KMS-11 (cell line): ENCODE measurements at regions not wholly inside any gene's neighbourhood (a gene's known extent, or its start where the extent isn't known, plus 50 kb on each side); places are given as distances from the start of the nearest gene placed in this dataset.
"Not testable (repeated sequence)": the region's sequence is repeated elsewhere in the genome, so short reads cannot be mapped to it uniquely, and the experiment has no call there.

Experiments
- H2AFZ ChIP-seq: fragments of 200-600 bp; sonication (generic); 2 replicates; pipeline ENCODE4 v1.6.1; 2016; ENCODE audit warnings: antibody characterized with exemption, mixed run types, low read depth
- H3K27ac ChIP-seq: fragments of 200-600 bp; sonication (generic); 2 replicates; pipeline ENCODE4 v1.6.1; 2016; ENCODE audit warnings: mild to moderate bottlenecking, mixed run types
- H3K27me3 ChIP-seq: fragments of 200-600 bp; sonication (generic); 2 replicates; pipeline ENCODE4 v1.6.1; 2017; ENCODE audit warnings: mild to moderate bottlenecking, low read depth, mixed run types, moderate library complexity; ENCODE audit not compliant: insufficient read depth
- H3K36me3 ChIP-seq: fragments of 200-600 bp; sonication (generic); 2 replicates; pipeline ENCODE4 v1.6.1; 2017; ENCODE audit warnings: mild to moderate bottlenecking, mixed run types; ENCODE audit not compliant: insufficient read depth
- H3K4me1 ChIP-seq: fragments of 200-600 bp; sonication (generic); 2 replicates; pipeline ENCODE4 v1.6.1; 2016; ENCODE audit warnings: mild to moderate bottlenecking, low read depth, mixed run types; ENCODE audit not compliant: poor library complexity, severe bottlenecking
- H3K4me2 ChIP-seq: fragments of 200-600 bp; sonication (generic); 2 replicates; pipeline ENCODE4 v1.7.0; 2016; ENCODE audit warnings: mild to moderate bottlenecking, mixed run types
- H3K4me3 ChIP-seq: fragments of 200-600 bp; sonication (generic); IDR thresholded peaks from 2 replicates; pipeline ENCODE4 v1.6.1; 2017; ENCODE audit warnings: low read depth, low read length, mixed read lengths; ENCODE audit not compliant: insufficient read depth
- H3K79me2 ChIP-seq: fragments of 200-600 bp; sonication (generic); 2 replicates; pipeline ENCODE4 v1.6.1; 2016; ENCODE audit warnings: low read depth, mixed run types; ENCODE audit not compliant: insufficient read depth
- H3K9ac ChIP-seq: fragments of 200-600 bp; sonication (generic); 2 replicates; pipeline ENCODE4 v1.6.1; 2016; ENCODE audit warnings: mild to moderate bottlenecking, mixed run types
- H4K20me1 ChIP-seq: fragments of 200-600 bp; sonication (generic); 2 replicates; pipeline ENCODE4 v1.6.1; 2016; ENCODE audit warnings: mild to moderate bottlenecking, mixed run types; ENCODE audit not compliant: insufficient read depth
- TF ChIP-seq, protein P1 (sequence below): fragments of 200-600 bp; sonication (generic); conservative IDR thresholded peaks from 2 replicates; pipeline ENCODE4 v1.6.1; 2017; ENCODE audit warnings: low read depth, mild to moderate bottlenecking, antibody characterized with exemption, low read length, moderate library complexity, mixed read lengths

- no peak overlapping the region for H2AFZ ChIP-seq
- no peak overlapping the region for H3K4me3 ChIP-seq
- no peaks in the 10 kb centered on the region for H4K20me1 ChIP-seq
- H3K79me2 ChIP-seq, result no peaks in the 10 kb centered on the region
- H3K27ac ChIP-seq, result no peak overlapping the region
- no peak overlapping the region for H3K9ac ChIP-seq
- H3K27me3 ChIP-seq, result no peaks in the 10 kb centered on the region
- H3K4me1 ChIP-seq, result no peaks in the 10 kb centered on the region
- TF ChIP-seq, protein P1, sequence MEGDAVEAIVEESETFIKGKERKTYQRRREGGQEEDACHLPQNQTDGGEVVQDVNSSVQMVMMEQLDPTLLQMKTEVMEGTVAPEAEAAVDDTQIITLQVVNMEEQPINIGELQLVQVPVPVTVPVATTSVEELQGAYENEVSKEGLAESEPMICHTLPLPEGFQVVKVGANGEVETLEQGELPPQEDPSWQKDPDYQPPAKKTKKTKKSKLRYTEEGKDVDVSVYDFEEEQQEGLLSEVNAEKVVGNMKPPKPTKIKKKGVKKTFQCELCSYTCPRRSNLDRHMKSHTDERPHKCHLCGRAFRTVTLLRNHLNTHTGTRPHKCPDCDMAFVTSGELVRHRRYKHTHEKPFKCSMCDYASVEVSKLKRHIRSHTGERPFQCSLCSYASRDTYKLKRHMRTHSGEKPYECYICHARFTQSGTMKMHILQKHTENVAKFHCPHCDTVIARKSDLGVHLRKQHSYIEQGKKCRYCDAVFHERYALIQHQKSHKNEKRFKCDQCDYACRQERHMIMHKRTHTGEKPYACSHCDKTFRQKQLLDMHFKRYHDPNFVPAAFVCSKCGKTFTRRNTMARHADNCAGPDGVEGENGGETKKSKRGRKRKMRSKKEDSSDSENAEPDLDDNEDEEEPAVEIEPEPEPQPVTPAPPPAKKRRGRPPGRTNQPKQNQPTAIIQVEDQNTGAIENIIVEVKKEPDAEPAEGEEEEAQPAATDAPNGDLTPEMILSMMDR, result no peak
- no peak overlapping the region for H3K4me2 ChIP-seq
- H3K36me3 ChIP-seq, result no peaks in the 10 kb centered on the region
Observed at GRCh38 chr18:76616373-76616772, 121.3 kb upstream of the ZNF516 start.

DNA sequence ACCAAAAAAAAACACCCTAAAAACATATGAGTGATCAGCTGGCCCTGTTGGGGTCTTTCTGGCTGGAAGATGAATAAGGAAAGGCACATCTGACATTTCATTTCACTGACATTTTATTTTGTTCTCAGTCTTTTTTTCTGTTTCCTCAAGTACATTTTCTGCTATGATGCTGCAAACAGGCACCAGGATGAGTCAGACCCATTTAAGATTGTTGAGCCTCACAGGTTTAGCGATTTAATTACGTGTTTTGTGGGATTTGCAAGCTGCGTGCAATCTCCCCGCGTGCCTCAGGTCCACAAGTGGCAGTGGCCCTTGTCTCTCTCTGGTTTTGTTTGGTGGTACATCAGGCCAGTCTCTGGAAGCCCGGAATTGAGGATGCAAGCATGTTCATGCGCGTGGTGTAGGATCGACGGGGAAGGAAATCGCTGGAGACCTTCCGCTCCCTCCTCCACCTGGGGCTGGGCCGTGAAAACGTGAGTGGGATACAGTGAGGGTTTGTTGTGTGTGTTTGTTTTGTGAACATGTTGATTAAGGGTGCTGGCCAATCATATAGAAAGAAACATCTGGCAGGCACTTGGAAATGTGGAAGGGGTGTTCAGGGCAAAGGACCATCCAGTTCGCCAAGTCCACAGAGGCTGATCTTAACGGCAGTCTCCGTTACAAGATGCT is 120.2 kb upstream of the ZNF516 start:
- TF ChIP-seq, protein P1, result no peak
- Histone ChIP-seq H3K9ac (no peak overlapping the region), H3K27ac (no peak overlapping the region), H4K20me1 (no peaks in the 10 kb centered on the region), H2AFZ (no peak overlapping the region), H3K4me2 (no peak overlapping the region), H3K27me3 (no peaks in the 10 kb centered on the region), H3K79me2 (no peaks in the 10 kb centered on the region), H3K36me3 (no peaks in the 10 kb centered on the region), H3K4me1 (no peaks in the 10 kb centered on the region), H3K4me3 (no peak overlapping the region)

- Histone ChIP-seq H2AFZ (no peak overlapping the region), H3K4me3 (no peak overlapping the region), H3K4me2 (no peak overlapping the region), H3K36me3 (no peaks in the 10 kb centered on the region), H3K27ac (no peak overlapping the region), H3K9ac (no peak overlapping the region), H3K27me3 (no peaks in the 10 kb centered on the region), H4K20me1 (no peaks in the 10 kb centered on the region), H3K4me1 (no peaks in the 10 kb centered on the region), H3K79me2 (no peaks in the 10 kb centered on the region)
- TF ChIP-seq, protein P1, result no peak
Observed at GRCh38 chr18:76613755-76614120, 118.7 kb upstream of the ZNF516 start.

DNA sequence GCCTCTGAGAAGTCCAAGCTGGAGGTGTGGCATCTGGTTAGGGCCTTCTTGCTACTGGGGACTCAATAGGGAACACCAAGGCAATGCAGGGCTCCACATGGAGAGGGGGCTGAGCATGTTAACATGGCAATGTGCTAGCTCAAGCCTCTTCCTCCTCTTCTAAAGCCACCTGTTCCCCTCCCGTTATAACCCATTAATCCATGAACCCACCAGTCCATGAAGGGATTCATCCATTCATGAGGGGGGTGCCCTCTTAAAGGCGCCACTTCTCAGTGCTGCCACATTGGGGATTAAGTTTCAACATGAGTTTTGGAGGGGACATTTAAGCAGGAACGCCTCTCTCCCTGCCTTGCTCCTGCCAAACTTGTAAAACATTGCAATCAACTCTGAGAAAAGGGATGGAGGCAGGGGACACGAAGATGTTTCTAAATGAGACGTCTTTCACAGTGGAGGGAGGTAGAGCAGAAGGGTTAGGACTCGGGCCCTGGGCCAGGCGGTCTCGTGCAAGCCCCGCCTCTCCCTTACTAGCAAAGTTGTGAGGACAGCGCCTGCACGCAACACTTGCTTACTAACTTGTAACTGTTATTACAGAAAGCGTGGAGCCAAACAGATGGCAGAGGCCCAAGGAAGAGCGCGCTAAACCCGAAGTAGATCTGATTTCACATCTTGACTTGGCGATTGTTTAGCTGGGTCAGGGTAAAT is 118.2 kb upstream of the ZNF516 start:
- Histone ChIP-seq H3K27ac (no peak overlapping the region), H3K27me3 (no peaks in the 10 kb centered on the region), H3K4me1 (no peaks in the 10 kb centered on the region), H4K20me1 (no peaks in the 10 kb centered on the region), H3K4me2 (no peak overlapping the region), H2AFZ (no peak overlapping the region), H3K9ac (no peak overlapping the region), H3K79me2 (no peaks in the 10 kb centered on the region), H3K4me3 (no peak overlapping the region), H3K36me3 (no peaks in the 10 kb centered on the region)
- TF ChIP-seq, protein P1, result no peak

- H4K20me1 ChIP-seq, H3K4me2 ChIP-seq, H2AFZ ChIP-seq, H3K36me3 ChIP-seq, H3K4me1 ChIP-seq, H3K79me2 ChIP-seq, H3K27me3 ChIP-seq, H3K27ac ChIP-seq, H3K4me3 ChIP-seq, H3K9ac ChIP-seq: not testable (repeated sequence)
Observed at GRCh38 chr18:76611750-76612045, 116.7 kb upstream of the ZNF516 start.
